ENCODE measurements at regions not wholly inside any gene's neighbourhood (a gene's known extent, or its start where the extent isn't known, plus 50 kb on each side); places are given as distances from the start of the nearest gene placed in this dataset.
A peak's percentile ranks its signal among the peaks of the same experiment; 100 is the strongest.

GRCh38 chr5:4144411-4145007 lies 548.9 kb downstream of the IRX1 start:
- Histone ChIP-seq H3K4me3 (no peak overlapping the region), H3K27ac (no peak overlapping the region), H3K9me3 (replicated peaks in 1 of 11) (peaks cover 0 to 7% (median 0%) of the 10 kb centered on the region in 11 experiments; a peak in 2 of 22 replicates), H3K4me1 (no peaks in the 10 kb centered on the region), H3K27me3 (no peaks in the 10 kb centered on the region), H3K36me3 (no peaks in the 10 kb centered on the region), H3K4me2 (no peak overlapping the region), H4K20me1 (no peaks in the 10 kb centered on the region; a peak in 1 of 22 replicates), H3K9ac (no peak overlapping the region)
- TF ChIP-seq Cebpa-rat (IDR thresholded peaks at IDR 0.05) = no peak

- no peak overlapping the region for H3K9ac ChIP-seq
- peaks cover 0 to 2% (median 0%) of the 10 kb centered on the region in 11 experiments; a peak in 1 of 22 replicates for H3K9me3 ChIP-seq (replicated peaks in 1 of 11)
- no peak overlapping the region for H3K4me3 ChIP-seq
- H4K20me1 ChIP-seq = no peaks in the 10 kb centered on the region; a peak in 1 of 22 replicates
- no peaks in the 10 kb centered on the region for H3K36me3 ChIP-seq
- no peak for TF ChIP-seq Cebpa-rat (IDR thresholded peaks at IDR 0.05)
- H3K27ac ChIP-seq = no peak overlapping the region
- H3K27me3 ChIP-seq = no peaks in the 10 kb centered on the region
- H3K4me1 ChIP-seq = no peaks in the 10 kb centered on the region
- no peak overlapping the region for H3K4me2 ChIP-seq
Measured at GRCh38 chr5:4145511-4145910, 549.9 kb downstream of the IRX1 start.

- no peaks in the 10 kb centered on the region for H3K27me3 ChIP-seq
Measured at GRCh38 chr5:4148009-4148408, 552.4 kb downstream of the IRX1 start.

DNA sequence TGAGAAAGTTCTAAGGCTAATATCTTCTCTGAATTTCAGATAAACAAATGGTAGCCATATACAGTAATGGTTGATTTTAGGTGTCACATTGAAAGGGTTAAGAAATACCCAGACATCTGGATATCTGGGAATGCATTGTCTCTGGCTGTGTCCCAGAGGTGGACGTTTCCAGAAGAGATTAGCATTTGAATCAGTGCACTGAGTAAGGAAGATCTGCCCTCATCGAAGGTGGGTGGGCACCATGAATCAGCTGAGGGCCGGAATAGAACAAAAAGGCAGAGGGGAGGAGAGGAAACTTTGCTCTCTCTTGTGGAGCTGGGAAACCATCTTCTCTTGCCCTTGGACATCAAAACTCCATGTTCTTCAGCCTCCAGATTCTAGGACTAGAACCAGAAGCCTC lies 554.4 kb downstream of the IRX1 start:
- Histone ChIP-seq H4K20me1 (no peaks in the 10 kb centered on the region), H3K4me1 (no peaks in the 10 kb centered on the region), H3K27me3 (no peaks in the 10 kb centered on the region), H3K9me3 (replicated peaks in 1 of 11) (no peaks in the 10 kb centered on the region), H3K27ac (no peak overlapping the region), H3K4me2 (no peak overlapping the region), H3K4me3 (no peak overlapping the region), H3K36me3 (no peaks in the 10 kb centered on the region), H3K9ac (no peak overlapping the region)
- TF ChIP-seq Cebpa-rat (IDR thresholded peaks at IDR 0.05) = no peak

More at GRCh38 chr5:4148009-4148408, 552.4 kb downstream of the IRX1 start:
- no peak overlapping the region for H3K9ac ChIP-seq
- H3K4me3 ChIP-seq = no peak overlapping the region
- H3K27ac ChIP-seq = no peak overlapping the region
- H3K4me1 ChIP-seq = no peaks in the 10 kb centered on the region
- TF ChIP-seq Cebpa-rat (IDR thresholded peaks at IDR 0.05) = no peak
- no peaks in the 10 kb centered on the region; a peak in 1 of 22 replicates for H4K20me1 ChIP-seq
- H3K9me3 ChIP-seq (replicated peaks in 1 of 11) = no peaks in the 10 kb centered on the region
- no peaks in the 10 kb centered on the region for H3K36me3 ChIP-seq
- H3K4me2 ChIP-seq = no peak overlapping the region

DNA sequence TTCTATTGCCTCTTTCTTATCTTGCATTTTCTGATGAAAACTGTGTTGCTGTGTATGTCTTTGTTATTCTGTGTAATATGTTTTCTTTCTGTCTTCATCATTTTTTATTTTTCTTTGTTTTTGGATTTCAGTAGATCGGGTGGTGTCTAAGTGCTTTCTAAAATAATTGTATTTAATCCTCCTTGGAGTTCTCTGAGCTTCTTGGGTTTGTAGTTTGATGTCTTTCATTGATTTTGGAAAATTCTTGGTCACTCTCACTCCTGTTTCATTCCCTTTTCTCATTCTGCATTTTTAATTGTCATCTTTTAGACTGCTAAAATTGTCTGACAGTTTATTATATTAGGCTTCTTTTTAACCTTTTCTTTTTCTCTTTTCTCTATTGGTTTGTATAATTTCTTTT lies 560.5 kb downstream of the IRX1 start:
- Histone ChIP-seq H3K9ac (no peak overlapping the region), H3K27ac (no peak overlapping the region), H3K4me1 (peaks cover 0 to 2% (median 0%) of the 10 kb centered on the region in 10 experiments; a peak in 3 of 20 replicates)

DNA sequence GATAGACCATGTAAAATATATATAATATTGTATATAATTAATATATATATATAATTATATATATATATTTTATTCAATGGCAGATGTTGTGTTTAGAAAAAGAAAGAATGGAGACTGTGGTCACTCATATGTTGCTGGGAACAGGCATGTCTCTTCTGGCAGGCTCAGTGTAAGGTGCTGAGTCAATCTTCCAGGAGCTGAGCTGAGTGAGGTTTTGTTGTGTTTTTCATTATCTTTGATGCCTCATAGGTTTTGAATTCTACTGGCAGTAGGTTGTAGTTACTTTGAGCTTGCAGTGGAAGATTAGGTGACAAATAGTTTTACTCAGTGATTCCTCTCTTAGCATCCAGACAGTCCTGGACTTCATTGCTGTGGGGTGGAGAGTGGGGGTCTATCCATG lies 561.3 kb downstream of the IRX1 start:
- H3K27ac ChIP-seq = no peak overlapping the region
- no peaks in the 10 kb centered on the region for H3K27me3 ChIP-seq
- no peak for TF ChIP-seq Cebpa-rat (IDR thresholded peaks at IDR 0.05)
- no peaks in the 10 kb centered on the region for H4K20me1 ChIP-seq
- no peak overlapping the region for H3K4me3 ChIP-seq
- peaks cover 0 to 6% (median 0%) of the 10 kb centered on the region in 10 experiments; a peak in 4 of 20 replicates for H3K4me1 ChIP-seq
- H3K36me3 ChIP-seq = no peaks in the 10 kb centered on the region
- H3K9me3 ChIP-seq (replicated peaks in 1 of 11) = no peaks in the 10 kb centered on the region
- H3K9ac ChIP-seq = no peak overlapping the region
- H3K4me2 ChIP-seq = no peak overlapping the region

More for the DNA sequence above, 560.5 kb downstream of the IRX1 start:
- no peaks in the 10 kb centered on the region for H3K9me3 ChIP-seq (replicated peaks in 1 of 11)
- H3K4me3 ChIP-seq = no peak overlapping the region
- H3K4me2 ChIP-seq = no peak overlapping the region
- no peaks in the 10 kb centered on the region for H4K20me1 ChIP-seq
- no peaks in the 10 kb centered on the region for H3K27me3 ChIP-seq
- H3K36me3 ChIP-seq = no peaks in the 10 kb centered on the region
- no peak for TF ChIP-seq Cebpa-rat (IDR thresholded peaks at IDR 0.05)

- Histone ChIP-seq H3K36me3 (no peaks in the 10 kb centered on the region), H4K20me1 (no peaks in the 10 kb centered on the region), H3K27ac (no peak overlapping the region), H3K4me3 (no peak overlapping the region), H3K4me1 (peaks cover 0 to 6% (median 0%) of the 10 kb centered on the region in 10 experiments; a peak in 4 of 20 replicates), H3K27me3 (no peaks in the 10 kb centered on the region), H3K9ac (no peak overlapping the region), H3K4me2 (no peak overlapping the region), H3K9me3 (replicated peaks in 1 of 11) (no peaks in the 10 kb centered on the region)
- TF ChIP-seq Cebpa-rat (IDR thresholded peaks at IDR 0.05) = no peak
Measured at GRCh38 chr5:4158750-4159447, 563.3 kb downstream of the IRX1 start.

- no peak overlapping the region for H3K4me3 ChIP-seq
- no peak overlapping the region for H3K27ac ChIP-seq
- no peaks in the 10 kb centered on the region for H3K36me3 ChIP-seq
- no peaks in the 10 kb centered on the region for H4K20me1 ChIP-seq
- H3K27me3 ChIP-seq = no peaks in the 10 kb centered on the region
- peak in 2 of 11 experiments; percentile 24; a peak in 1 of 22 replicates for TF ChIP-seq Cebpa-rat (IDR thresholded peaks at IDR 0.05)
- no peak overlapping the region for H3K9ac ChIP-seq
- peaks cover 0 to 6% (median 0%) of the 10 kb centered on the region in 10 experiments; a peak in 4 of 20 replicates for H3K4me1 ChIP-seq
- H3K4me2 ChIP-seq = no peak overlapping the region
- H3K9me3 ChIP-seq (replicated peaks in 1 of 11) = no peaks in the 10 kb centered on the region
Measured at GRCh38 chr5:4159681-4160080, 564.0 kb downstream of the IRX1 start.

DNA sequence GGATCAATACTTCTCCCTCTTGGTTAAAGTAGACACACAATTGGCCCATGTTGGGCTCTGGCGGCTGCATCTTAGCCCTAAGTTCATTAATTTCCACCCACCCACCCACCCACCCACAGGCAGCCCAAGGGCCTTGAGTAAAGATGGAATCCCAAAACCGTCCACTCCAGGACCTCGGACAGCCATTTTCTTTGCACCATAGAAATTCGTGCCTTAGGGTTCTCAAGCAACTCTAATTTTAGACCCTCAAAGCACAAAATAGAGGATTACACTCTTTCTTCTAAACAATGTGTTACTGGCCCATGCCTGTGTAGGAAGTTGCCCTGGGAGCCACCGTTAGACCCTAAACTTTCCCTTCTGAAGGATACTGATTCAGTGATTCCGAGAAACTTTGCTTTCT lies 568.5 kb downstream of the IRX1 start:
- H3K27me3 ChIP-seq = no peaks in the 10 kb centered on the region
- no peaks in the 10 kb centered on the region for H3K36me3 ChIP-seq
- H3K27ac ChIP-seq = no peak overlapping the region
- no peak overlapping the region for H3K4me3 ChIP-seq
- H3K9ac ChIP-seq = no peak overlapping the region
- peaks cover 0 to 6% (median 0%) of the 10 kb centered on the region in 10 experiments; a peak in 4 of 20 replicates for H3K4me1 ChIP-seq
- no peak for TF ChIP-seq Cebpa-rat (IDR thresholded peaks at IDR 0.05)
- H3K4me2 ChIP-seq = no peak overlapping the region
- H4K20me1 ChIP-seq = no peaks in the 10 kb centered on the region
- no peaks in the 10 kb centered on the region for H3K9me3 ChIP-seq (replicated peaks in 1 of 11)

Measured in BLaER1 treated with 17β-estradiol and CSF1 and Interleukin-3, amounts not matched to agents 10 nM and 100 nM (cell line).